HG03280 (cell line): ENCODE measurements at regions not wholly inside any gene's neighbourhood (a gene's known extent, or its start where the extent isn't known, plus 50 kb on each side); places are given as distances from the start of the nearest gene placed in this dataset.

Experiments
- ATAC-seq: cut with Tn5 transposase; IDR thresholded peaks from one replicate; pipeline ENCODE4 v1.9.1; 2021; ENCODE audit warnings: mild to moderate bottlenecking, moderate library complexity; ENCODE audit not compliant: unreplicated experiment

GRCh38 chr6:141028791-141029280, 1103.9 kb upstream of the GJE1 start:
- ATAC-seq = no peak

DNA sequence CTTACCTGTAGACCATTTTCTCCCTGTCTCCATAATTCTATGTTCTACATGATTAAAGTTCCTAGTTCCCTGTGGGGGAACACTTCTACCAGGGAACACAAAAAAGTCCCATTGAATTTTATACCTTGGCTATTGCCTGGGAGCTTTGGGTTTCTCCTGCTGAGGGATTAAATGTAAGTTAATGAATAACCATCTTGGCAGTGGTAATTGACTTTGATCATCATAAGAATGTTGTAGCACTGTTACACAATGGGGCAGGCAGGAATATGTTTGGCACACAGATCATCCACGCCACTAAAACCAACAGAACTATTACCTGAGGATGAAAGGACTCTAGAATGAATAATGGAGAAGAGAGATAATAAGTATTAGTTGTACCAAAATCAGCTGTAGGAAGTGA, 1106.2 kb upstream of the GJE1 start:
- ATAC-seq = no peak

DNA sequence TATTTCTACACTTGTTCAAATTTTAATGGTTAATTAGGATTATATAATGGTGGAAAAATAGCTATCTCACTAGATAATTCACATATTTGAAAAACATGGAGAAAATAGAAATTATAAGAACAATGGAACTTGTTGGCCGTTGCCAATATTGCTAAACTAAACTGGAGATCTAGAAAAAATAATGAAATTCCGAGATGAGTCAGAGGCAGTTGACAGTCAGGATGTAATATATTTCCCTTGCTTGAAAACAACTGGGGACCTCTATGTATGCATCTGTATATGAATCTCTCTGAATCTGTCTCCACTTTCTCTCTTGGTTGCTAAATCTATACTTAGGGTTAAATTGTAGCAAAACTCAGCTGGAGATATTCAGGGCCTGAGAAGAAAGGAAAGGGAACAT, 1108.2 kb upstream of the GJE1 start:
- no peak for ATAC-seq

- no peak for ATAC-seq
Measured at GRCh38 chr6:141017941-141018340, 1114.8 kb upstream of the GJE1 start.

GRCh38 chr6:141000917-141001316, 1131.8 kb upstream of the GJE1 start:
- ATAC-seq = no peak

DNA sequence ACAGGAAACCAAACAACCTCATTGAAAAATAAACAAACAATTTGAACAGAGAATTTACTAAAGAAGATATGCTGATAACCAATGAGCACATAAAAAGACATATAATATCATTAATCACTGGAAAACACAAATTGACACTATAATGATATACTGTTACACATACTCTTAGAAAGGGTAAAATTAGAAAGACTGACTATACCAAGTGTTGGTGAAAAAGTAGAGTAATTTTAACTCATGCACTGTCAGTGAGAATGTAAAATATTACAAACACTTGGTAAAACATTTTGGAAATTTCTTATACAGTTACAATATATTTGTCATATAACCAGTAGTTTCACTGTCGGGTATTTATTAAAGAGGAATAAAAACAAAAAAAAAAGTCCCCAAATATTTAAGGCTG, 1139.2 kb upstream of the GJE1 start:
- no peak for ATAC-seq

DNA sequence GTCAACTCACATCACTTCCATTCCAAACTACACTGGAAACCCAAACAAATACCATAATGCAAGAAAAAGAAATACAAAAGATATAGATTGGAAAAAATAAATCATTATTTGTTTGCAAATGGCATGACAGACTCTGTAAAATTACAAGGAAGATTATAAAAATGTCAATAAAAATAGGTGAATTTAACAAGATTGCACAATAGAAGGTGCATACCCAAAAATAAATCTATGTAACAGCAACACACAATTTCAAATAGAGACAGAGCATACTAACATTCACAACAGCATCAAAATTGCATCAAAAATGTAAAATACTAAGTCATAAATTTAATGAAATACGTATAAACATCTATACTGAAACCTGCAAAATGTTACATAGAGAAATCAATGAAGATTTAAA, 1140.0 kb upstream of the GJE1 start:
- ATAC-seq = no peak

- ATAC-seq = no peak
Measured at GRCh38 chr6:140988780-140989179, 1143.9 kb upstream of the GJE1 start.

DNA sequence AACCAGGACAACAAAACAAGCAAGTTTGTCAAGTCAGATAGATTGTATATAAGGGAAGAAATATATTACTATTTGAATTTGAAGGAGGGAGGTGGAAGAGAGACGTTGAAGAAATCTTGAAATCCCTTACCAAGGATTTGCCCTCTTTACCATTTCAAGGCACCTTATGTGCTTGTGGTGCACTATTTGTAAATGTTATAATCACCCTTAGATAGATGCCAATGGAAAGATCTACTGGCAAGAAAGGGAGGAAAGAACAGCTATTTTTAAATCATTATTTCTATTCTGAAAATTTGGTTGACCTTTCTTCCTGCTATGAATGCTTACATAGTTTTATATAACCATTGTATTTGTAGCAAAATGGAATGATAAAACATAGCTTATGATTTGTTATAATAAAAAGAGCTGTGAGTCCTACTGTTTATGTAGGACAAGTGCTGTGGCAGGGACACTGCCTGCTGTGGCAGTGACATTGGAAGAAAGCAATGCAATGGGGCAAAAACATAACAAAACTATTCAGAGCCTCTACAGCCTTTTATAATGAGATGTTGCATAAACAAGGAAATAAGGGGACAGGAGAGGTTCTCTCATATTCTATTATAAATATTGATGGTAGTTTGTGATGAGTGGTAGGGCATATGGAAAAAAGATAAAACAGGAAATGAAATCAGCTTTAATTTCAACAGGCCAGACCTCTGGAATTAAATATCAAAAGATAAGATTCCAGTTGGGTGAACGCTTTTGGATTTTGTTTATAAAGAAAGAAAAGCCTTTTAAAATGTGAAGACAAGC, 1145.2 kb upstream of the GJE1 start:
- ATAC-seq = no peak

GRCh38 chr6:140985679-140986275, 1146.9 kb upstream of the GJE1 start:
- no peak for ATAC-seq

DNA sequence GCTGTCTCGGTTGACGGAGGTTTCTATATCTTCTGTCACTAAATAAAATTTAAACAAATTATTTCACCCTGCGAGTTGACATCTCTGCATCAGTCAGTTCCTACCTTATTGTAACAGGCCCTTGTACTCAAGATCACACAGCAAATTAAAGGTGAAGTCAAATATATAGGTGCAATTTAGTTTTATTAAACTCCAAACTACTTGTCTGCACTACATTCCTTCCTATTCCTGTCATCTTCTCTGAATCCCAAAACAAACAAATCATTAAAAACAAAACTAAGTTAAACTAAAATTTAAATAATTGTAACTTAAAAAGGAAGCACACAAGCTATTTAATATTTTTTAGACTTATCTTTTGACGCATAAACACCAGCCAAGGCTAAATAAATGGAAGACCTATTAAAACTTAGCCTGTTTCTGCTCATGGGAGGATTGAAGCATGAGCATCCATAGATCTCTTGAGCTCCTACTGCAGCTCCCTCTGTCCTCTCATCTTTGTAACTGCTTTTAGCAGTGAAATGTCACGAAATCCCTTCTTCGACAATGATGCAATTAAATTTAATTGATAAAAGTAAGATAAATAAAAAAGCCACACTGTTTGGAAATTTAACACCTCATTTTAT, 1152.3 kb upstream of the GJE1 start:
- ATAC-seq = no peak

GRCh38 chr6:140979642-140980091, 1153.1 kb upstream of the GJE1 start:
- no peak for ATAC-seq

- ATAC-seq = no peak
Measured at GRCh38 chr6:140977403-140977802, 1155.3 kb upstream of the GJE1 start.

- no peak for ATAC-seq
Measured at GRCh38 chr6:140976806-140977205, 1155.9 kb upstream of the GJE1 start.

GRCh38 chr6:140970485-140970884, 1162.2 kb upstream of the GJE1 start:
- no peak for ATAC-seq

DNA sequence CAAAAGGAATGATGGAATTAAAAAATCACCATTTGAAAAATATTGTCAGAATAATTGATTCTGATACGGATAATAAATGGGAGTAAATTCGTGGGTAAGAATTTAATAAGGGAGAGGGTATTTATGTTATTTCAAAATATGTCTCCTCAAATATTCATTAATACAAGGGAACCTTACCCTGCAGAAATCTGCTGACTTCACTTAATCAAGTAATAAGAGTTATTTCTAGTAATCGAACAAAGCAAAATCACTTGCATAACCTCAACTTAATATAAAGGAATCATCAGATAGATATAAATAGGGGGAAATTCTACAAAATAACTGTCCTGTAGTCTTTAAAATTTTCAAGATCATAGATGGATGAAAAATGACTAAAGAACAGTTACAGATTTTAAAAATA, 1164.7 kb upstream of the GJE1 start:
- ATAC-seq = no peak

GRCh38 chr6:140966676-140967075, 1166.0 kb upstream of the GJE1 start:
- ATAC-seq = no peak

- no peak for ATAC-seq
Measured at GRCh38 chr6:140960566-140960965, 1172.2 kb upstream of the GJE1 start.

DNA sequence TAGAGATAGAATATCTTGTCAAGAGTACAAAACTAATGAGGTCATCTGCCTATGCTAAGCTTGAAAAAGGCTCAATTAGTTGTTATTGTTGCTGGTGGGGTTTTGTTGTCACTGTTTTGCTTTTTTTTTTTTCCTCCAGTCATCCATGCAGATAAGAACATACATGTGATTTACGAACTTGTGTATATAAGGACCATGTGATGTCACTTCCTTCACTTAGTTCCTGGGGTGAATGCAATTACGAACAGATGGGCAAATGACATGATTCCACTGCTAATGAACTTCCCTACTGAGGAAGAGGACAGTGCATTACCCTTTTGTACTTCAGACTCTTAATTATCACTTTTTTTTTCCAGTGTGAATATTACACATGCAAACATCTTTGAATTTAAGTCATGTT, 1175.3 kb upstream of the GJE1 start:
- ATAC-seq = no peak

DNA sequence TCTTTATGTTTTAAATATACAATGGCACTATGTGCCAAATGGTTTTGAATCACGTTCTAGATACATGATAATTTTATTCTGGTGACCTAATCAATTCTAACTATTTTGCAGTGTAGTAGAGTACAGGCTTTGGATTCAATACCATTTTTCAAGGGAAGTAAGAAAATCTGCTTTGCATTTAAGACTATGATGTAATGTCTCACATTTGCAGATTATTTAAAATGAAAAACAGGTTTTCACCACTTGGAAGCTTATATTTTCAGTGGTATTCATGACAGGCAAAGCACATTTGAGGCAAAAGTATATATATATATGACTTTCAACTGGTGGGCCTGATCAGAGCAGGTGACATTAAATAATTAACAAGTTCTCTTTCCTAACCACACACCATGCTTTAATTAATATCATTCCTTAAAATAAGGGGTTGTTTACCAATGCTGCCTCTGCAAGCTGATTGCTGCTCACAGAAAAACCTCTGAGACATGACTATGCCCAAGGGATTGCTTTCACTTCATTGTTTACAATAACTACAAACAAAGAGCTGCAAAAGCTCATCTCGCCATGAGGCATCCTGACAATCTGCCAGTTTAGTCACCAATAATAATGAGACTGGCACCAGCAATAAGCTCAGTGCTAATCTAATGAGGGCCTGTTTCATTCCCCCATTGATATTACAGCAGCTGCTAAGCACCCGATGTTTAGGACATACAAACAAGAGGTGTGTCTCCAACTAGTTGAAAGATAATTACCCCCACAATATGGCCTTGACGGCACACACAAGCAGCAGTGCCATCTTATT, 1176.0 kb upstream of the GJE1 start:
- no peak for ATAC-seq

- no peak for ATAC-seq
Measured at GRCh38 chr6:140940251-140940925, 1192.3 kb upstream of the GJE1 start.
